Uterus (tissue), 3 donors: ENCODE measurements at regions not wholly inside any gene's neighbourhood (a gene's known extent, or its start where the extent isn't known, plus 50 kb on each side); places are given as distances from the start of the nearest gene placed in this dataset.

ENCODE experiments used
- DNase-seq, 2 donors: peaks; one replicate each; pipeline ENCODE4 v3.0.0-alpha.2; 2019 to 2020
- H3K27ac ChIP-seq, 2 donors: fragments of 200-600 bp; sonication (generic); 1 replicate in 1 of 2; 2 replicates in 1 of 2; pipeline ENCODE4 v1.5.1; 2016 to 2018
- H3K27me3 ChIP-seq, 2 donors: fragments of 200-600 bp; sonication (generic); one replicate each; pipeline ENCODE4 v1.5.1; 2018 to 2019; ENCODE audit warnings: control low read depth in 1 of 2
- H3K36me3 ChIP-seq, 2 donors: fragments of 200-600 bp; sonication (generic); one replicate each; pipeline ENCODE4 v1.5.1; 2019; ENCODE audit warnings: control low read depth in 1 of 2
- H3K4me1 ChIP-seq, 2 donors: fragments of 200-600 bp; sonication (generic); one replicate each; pipeline ENCODE4 v1.5.1; 2018 to 2019; ENCODE audit warnings: control low read depth in 1 of 2
- H3K4me3 ChIP-seq, 2 donors: fragments of 200-600 bp; sonication (generic); 1 replicate in 1 of 2; 2 replicates in 1 of 2; pipeline ENCODE4 v1.5.1; 2018 to 2019; ENCODE audit warnings: mild to moderate bottlenecking in 1 of 2
- H3K9me3 ChIP-seq, 2 donors: fragments of 200-600 bp; sonication (generic); one replicate each; pipeline ENCODE4 v1.5.1; 2019; ENCODE audit warnings: control low read depth in 1 of 2
- POLR2A ChIP-seq, 2 donors: fragments of 450-650 bp; IDR thresholded peaks; one replicate each; pipeline ENCODE4 v1.6.1; 2016; ENCODE audit warnings: antibody characterized with exemption in 2 of 2, mild to moderate bottlenecking in 1 of 2, moderate library complexity in 1 of 2
- intact Hi-C: fragments of 100-400 bp; cut with DNase I; formaldehyde crosslinking; loops from one replicate; pipeline ENCODE4 v1.15.1; 2023; ENCODE audit warnings: low total_unique reads
- TF ChIP-seq, protein P1 (sequence below), 4 experiments: fragments of 200-600 bp in 2 of 4; fragments of 450-650 bp in 2 of 4; sonication (generic) in 2 of 4; IDR thresholded peaks; one replicate each; pipeline ENCODE4 v1.5.1; 2016 to 2019; ENCODE audit warnings: antibody characterized with exemption in 4 of 4, mild to moderate bottlenecking in 2 of 4, moderate library complexity in 1 of 4
- donor health status: DM: yes; HTN: yes; CAD: no.

DNA sequence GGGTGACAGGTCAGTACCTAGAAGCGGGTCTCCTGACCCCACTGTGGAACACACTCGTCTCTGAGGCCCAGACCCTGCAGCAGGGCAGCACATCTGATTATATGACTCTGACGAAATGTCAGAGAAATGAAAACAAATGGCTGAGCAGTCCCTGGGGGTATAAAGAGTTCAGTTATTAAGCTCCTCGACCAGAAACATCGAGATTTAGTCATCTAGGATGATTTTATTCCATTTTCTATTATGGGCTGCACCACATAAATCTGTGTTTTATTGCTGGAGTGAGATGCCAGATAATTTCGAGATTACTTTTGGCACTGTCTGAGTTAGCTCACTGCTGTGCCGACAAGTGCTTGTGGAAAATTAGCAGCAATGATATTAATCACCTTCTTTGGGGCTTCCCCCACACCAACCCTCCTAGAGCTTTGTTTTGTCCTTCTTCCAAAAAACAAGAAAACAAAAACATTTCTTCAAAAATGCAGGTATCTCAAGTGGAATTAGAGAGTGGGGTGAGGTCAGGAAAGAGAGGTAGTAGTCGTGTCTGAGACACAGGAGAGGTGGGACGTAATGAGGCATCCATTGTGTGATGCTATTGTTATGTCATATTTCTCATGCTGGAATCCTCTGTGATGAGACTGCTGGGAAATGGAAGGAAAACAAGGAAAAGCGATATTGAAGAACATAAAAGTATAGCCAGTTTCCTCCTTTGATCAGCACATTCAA lies 495.5 kb downstream of the DMAC1 start:
- intact Hi-C loops = no loop called here
- TF ChIP-seq, protein P1, sequence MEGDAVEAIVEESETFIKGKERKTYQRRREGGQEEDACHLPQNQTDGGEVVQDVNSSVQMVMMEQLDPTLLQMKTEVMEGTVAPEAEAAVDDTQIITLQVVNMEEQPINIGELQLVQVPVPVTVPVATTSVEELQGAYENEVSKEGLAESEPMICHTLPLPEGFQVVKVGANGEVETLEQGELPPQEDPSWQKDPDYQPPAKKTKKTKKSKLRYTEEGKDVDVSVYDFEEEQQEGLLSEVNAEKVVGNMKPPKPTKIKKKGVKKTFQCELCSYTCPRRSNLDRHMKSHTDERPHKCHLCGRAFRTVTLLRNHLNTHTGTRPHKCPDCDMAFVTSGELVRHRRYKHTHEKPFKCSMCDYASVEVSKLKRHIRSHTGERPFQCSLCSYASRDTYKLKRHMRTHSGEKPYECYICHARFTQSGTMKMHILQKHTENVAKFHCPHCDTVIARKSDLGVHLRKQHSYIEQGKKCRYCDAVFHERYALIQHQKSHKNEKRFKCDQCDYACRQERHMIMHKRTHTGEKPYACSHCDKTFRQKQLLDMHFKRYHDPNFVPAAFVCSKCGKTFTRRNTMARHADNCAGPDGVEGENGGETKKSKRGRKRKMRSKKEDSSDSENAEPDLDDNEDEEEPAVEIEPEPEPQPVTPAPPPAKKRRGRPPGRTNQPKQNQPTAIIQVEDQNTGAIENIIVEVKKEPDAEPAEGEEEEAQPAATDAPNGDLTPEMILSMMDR (IDR thresholded peaks at IDR 0.05) = no peak
- TF ChIP-seq POLR2A (IDR thresholded peaks at IDR 0.05) = no peak
- no peak for DNase-seq
- Histone ChIP-seq H3K27ac (peak overlapping the region; percentile 39 to 66), H3K4me3 (no peak overlapping the region), H3K9me3 (no peaks in the 10 kb centered on the region), H3K4me1 (no peaks in the 10 kb centered on the region), H3K36me3 (no peaks in the 10 kb centered on the region), H3K27me3 (no peaks in the 10 kb centered on the region)

DNA sequence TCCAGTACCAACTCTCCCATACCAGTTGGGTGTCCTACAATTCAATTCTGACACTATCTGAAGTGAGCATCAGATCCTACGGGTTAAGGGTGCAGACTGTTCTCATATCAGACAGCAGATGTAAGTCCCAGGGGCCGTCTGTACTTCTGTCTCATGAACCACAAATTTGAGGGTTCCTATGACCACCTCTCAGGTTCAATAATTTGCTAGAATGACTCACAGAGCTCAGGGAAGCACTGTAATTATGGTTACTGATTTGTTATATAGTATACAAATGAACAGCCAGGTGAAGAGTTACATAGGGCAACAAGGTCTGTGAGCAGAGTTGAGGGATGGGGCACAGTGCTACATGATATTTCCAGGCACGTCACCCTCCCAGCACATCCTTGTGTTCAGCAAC lies 499.1 kb downstream of the DMAC1 start:
- Histone ChIP-seq H3K27ac (no peak overlapping the region), H3K27me3 (no peaks in the 10 kb centered on the region), H3K36me3 (no peaks in the 10 kb centered on the region), H3K4me1 (no peaks in the 10 kb centered on the region), H3K4me3 (no peak overlapping the region), H3K9me3 (no peaks in the 10 kb centered on the region)
- intact Hi-C loops = no loop called here
- TF ChIP-seq, protein P1 (IDR thresholded peaks at IDR 0.05) = no peak
- no peak for TF ChIP-seq POLR2A (IDR thresholded peaks at IDR 0.05)
- DNase-seq = no peak

- TF ChIP-seq POLR2A (IDR thresholded peaks at IDR 0.05) = no peak
- TF ChIP-seq, protein P1 (IDR thresholded peaks at IDR 0.05) = no peak
- no peak overlapping the region for H3K4me3 ChIP-seq
- DNase-seq = no peak
- no peaks in the 10 kb centered on the region for H3K9me3 ChIP-seq
- no peak overlapping the region for H3K27ac ChIP-seq
- H3K27me3 ChIP-seq = no peaks in the 10 kb centered on the region
- H3K4me1 ChIP-seq = no peaks in the 10 kb centered on the region
- intact Hi-C loops = no loop called here
- H3K36me3 ChIP-seq = no peaks in the 10 kb centered on the region
These were observed 501.5 kb downstream of the DMAC1 start for GRCh38 chr9:7298123-7298522.

DNA sequence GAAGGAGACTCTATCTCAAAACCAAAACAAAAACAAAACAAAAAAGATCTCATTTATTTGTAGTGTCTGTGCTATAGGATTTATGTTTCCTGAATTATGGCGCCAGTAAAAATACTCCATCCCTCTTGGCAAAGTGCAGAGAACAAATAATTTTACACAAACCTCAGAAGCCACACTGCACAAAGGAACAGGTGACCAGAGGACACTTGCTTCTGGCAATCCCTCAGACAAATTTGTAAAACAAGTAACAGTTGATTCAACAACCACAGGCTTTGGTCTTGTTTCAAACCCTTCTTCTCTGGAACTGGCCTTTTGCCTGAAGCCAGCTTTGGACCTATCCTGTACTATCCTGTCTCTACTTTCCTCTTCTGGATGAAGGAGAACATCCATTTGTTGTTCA lies 502.1 kb downstream of the DMAC1 start:
- Histone ChIP-seq H3K36me3 (no peaks in the 10 kb centered on the region), H3K27ac (no peak overlapping the region), H3K27me3 (no peaks in the 10 kb centered on the region), H3K4me1 (no peaks in the 10 kb centered on the region), H3K9me3 (no peaks in the 10 kb centered on the region), H3K4me3 (no peak overlapping the region)
- DNase-seq = no peak
- TF ChIP-seq, protein P1 (IDR thresholded peaks at IDR 0.05) = no peak
- TF ChIP-seq POLR2A (IDR thresholded peaks at IDR 0.05) = no peak
- intact Hi-C loops = no loop called here

DNA sequence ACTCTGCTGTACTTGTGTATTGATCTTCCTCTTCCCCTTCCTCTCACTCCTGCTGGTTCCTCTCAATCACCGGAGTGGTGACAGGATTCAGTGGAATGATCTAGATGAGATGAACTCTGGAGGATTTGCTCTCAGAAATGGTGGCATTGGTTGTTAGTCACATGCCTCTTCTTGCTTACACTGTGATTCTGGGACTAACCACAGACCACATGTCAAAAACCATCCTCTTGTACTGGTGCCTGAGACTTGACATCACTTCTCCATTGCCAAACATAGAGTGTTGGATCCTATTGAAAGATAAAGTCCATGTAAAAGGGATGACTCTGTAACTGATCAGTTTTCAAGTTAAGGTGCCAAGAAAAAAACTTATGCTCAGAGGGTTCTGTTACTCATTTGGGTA lies 506.5 kb downstream of the DMAC1 start:
- H3K27ac ChIP-seq = no peak overlapping the region
- no peak for TF ChIP-seq POLR2A (IDR thresholded peaks at IDR 0.05)
- TF ChIP-seq, protein P1 (IDR thresholded peaks at IDR 0.05) = no peak
- no peaks in the 10 kb centered on the region for H3K36me3 ChIP-seq
- no peaks in the 10 kb centered on the region for H3K4me1 ChIP-seq
- intact Hi-C loops = no loop called here
- no peaks in the 10 kb centered on the region for H3K27me3 ChIP-seq
- no peak overlapping the region for H3K4me3 ChIP-seq
- no peak for DNase-seq
- H3K9me3 ChIP-seq = no peaks in the 10 kb centered on the region
